ENCODE measurements at regions not wholly inside any gene's neighbourhood (a gene's known extent, or its start where the extent isn't known, plus 50 kb on each side); places are given as distances from the start of the nearest gene placed in this dataset.

DNA sequence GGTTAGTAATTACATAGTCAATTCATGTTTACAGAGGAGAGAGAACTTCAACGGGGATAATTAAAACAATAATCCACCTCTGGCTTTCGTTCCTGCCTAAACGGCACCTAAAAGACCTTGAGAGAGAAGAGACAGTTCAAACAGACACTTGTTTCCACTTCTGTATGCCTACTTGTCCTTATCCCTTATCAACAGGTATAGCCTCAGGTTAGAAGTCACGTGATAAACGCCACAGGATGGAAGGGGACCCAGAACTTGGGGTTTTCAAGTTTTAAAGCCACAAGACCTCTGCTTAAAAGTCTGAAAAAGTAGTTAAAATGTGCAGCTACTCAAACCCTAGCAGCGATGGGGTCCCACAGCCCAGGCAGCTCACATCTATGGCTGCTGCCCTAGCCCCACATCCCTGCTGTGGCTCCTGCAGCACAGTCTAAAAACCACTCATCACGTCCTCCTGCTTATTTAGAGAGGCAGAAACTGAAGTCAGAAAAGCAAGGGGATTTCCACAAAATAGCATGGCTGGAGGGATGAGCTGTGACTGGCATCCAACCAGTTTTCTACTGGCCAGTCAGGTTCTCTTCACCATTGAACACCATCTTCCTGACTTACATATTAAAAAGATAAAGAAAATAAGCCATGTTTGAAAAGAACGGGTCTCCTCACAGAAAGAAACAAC lies 51.2 kb upstream of the SEC16B start:
- in situ Hi-C loops (cut with MboI; ENCODE audit: low sequenced_read_pairs): no loop called here

DNA sequence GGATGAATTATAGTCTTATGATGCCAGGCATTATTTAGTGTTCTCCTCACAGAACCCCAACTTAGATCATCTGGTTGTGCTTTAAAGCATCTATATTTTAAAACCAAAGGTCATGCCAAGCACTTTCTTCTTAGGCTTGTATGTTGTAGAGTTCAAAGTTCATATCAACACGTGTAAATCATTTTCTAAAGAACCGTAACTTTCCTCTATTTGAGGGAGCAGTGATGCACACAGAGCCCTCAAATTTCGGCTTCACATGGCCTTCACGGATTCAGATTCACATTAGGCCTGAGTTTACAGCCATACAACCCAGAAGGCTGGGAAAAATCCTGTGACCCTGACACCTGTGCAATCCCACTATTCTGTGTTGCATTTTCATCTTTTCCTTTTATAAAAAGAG lies 52.1 kb upstream of the SEC16B start:
- in situ Hi-C loops (cut with MboI; ENCODE audit: low sequenced_read_pairs): no loop called here

DNA sequence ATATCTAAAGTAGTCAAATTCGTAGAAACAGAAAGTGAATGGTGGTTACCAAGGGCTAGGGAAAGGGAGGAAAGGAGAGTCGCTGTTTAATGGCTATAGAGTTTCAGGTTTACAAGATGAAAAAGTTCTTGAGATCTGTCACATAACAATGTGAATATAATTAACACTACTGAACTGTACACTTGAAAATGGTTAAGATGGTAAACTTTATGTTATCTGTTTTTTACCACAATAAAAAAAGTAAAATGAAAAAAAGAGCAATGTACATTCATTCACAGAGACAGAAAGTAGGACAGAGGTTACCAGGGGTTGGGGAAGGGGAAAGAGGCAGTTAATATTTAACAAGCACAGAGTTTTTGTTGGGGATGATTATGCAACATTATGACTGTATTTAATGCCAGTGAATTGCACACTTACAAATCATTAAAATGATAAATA lies 53.3 kb upstream of the SEC16B start:
- in situ Hi-C loops (cut with MboI; ENCODE audit: low sequenced_read_pairs): no loop called here

DNA sequence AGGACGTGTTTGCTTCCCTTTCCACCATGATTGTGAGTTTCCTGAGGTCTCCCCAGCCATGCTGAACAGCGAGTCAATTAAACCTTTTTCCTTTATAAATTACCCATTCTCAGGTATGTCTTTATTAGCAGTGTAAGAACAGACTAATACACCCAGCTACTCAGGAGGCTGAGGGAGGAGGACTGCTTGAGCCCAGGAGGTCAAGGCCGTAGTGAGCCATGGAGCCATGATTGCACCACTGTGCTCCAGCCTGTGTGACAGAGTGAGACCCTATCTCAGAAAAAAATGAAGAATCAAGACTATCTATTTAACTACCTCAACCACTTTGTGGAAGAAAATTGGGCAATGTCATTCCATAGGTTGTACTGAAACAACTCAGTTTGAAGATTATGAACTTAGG lies 54.6 kb upstream of the SEC16B start:
- in situ Hi-C loops (cut with MboI; ENCODE audit: low sequenced_read_pairs): no loop called here

DNA sequence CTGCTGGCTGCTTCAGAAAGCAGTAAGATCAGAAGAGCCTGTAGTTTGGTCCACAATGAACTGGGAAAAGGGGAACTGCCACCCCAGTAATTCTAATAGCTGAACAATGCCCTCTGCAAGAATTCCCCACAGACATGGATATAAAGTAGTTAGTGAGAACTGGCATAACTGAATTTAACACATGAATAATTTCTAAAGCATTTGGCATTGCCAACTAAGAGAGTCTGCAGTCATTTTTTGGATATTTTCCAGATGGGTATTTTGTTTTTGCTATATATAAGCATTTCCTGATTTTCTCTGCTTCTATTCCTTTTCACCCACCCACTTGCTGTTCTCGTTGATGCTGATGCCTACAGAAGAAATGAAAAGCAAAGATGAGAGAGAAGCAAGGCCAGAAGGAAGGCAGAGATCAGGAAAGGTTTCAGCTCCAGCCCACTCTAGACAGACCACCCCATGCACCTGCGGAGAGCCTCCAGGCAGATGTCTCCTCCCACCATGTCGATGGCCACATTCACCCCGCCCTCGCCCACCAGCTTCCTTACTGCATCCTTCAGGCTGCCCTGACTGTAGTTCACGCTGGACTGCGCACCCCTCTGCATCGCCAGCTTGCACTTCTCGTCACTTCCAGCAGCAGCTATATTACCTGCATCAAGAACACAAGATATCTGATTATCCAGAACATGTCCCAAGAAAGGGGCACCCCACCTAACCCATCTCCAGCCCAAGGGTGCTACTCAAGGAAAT lies 55.9 kb upstream of the SEC16B start:
- in situ Hi-C loops (cut with MboI; ENCODE audit: low sequenced_read_pairs): loop anchor here (25.0 kb wide), 1 partner anchor 487 kb away; the partner anchor contains the start of gene TEX35

DNA sequence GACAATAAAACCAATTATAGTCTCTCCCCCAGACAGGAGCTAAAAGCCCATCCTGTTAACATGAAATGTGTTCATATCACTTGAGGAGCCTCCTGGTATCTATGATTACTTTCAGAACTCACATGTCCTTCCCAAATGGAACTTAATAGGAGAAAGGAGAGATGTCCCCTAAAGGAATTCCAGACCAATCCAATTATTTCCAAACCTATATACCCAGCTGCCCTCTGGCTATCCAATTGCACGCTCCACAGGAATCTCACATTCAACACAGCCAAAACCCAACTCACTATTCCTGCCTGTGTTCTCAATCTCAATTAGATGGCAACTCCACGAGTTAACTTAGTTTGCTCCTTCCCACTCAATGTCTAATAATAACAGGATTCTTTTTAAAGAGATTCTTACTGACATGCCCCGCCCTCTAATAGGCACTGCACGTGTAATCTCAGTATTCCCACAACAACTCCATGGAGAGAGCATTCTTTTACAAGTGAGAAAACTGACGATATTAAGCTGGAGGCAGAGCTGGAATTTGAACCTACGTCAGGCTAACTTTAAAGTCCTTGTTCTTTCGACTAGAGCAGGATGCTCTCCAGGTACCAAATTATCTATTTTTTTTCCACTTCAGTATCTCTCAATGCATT lies 59.1 kb upstream of the SEC16B start:
- in situ Hi-C loops (cut with MboI; ENCODE audit: low sequenced_read_pairs): loop anchor here (25.0 kb wide), 1 partner anchor 483 kb away; the partner anchor contains the start of gene TEX35

DNA sequence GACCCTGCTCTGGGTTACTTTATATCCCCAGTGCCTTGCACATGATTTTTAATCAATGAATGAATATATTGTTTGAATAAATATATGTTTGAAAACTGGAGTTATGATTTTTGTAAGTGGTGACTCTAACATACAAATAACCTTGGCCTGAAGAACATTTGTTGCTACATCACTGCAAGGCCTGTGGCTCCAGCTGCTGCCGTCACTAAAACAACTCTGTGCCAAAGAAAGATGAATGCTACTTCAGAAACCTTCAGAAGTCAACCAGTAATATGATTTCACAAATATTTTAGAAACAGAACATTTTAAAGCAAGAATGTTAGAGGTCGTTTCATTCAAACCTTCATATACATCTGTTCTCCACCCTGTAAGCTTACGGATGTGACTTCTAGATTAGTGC lies 60.6 kb upstream of the SEC16B start:
- in situ Hi-C loops (cut with MboI; ENCODE audit: low sequenced_read_pairs): loop anchor here (25.0 kb wide), 1 partner anchor 482 kb away; the partner anchor contains the start of gene TEX35

DNA sequence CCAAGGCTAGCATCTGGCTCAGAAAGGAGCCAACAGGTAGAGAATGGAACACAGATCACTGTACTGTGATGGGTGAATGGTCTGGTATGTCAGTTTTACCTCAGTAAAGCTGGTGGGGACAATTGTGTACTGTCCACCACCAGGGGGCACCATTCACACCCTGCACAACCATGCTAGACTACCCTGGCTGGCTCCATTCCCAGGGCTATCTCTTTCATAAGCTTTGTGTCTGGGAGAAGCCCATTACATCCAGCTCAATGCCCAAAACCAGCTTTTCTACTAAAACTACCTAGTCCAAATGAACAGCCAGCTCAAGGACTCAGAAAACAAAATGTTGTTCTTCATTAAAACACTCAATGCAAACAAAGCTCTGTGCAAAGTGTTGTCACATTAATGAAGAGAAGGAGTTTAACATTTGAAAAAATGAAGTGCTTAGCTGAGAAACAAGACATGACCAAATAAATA lies 62.0 kb upstream of the RASAL2 start:
- in situ Hi-C loops (cut with MboI; ENCODE audit: low sequenced_read_pairs): loop anchor here (25.0 kb wide), 1 partner anchor 480 kb away; the partner anchor contains the start of gene TEX35

DNA sequence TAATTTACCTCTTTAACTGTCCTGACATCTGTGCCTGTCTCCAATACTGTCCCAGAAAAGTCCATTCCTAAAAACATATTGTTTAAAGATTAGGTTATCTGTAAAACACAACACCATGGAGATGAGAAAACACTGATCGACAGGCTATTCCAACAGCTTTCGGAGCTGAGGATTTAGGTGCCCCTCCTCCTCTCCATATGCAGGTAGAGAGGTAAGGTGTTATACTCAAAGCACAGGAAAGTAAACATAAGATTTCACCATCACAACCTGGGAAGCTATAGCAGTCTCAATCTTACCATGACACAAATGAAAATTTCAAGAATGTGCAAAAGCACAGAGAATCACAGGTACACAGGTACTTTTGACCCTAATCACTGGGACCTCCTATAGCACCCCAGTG lies 60.9 kb upstream of the RASAL2 start:
- in situ Hi-C loops (cut with MboI; ENCODE audit: low sequenced_read_pairs): loop anchor here (25.0 kb wide), 1 partner anchor 479 kb away; the partner anchor contains the start of gene TEX35

DNA sequence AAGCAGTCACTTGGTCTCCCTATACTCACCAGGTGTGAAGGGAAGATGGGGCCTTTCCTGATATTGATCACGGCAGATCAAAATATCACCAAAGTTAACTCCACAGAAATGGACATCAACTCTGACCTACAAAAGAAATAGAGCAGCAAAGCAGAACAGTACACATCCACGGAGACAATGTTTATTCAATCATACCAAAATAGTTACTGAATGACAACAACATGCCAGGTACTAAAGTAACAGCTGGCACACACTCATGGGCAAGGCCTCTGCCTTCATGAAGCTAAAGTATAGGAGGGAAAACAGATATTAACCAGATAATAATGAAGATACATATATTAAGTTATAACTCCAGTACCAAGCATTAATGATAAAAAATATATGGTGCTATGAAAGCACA lies 59.2 kb upstream of the RASAL2 start:
- in situ Hi-C loops (cut with MboI; ENCODE audit: low sequenced_read_pairs): loop anchor here (25.0 kb wide), 1 partner anchor 478 kb away; the partner anchor contains the start of gene TEX35

DNA sequence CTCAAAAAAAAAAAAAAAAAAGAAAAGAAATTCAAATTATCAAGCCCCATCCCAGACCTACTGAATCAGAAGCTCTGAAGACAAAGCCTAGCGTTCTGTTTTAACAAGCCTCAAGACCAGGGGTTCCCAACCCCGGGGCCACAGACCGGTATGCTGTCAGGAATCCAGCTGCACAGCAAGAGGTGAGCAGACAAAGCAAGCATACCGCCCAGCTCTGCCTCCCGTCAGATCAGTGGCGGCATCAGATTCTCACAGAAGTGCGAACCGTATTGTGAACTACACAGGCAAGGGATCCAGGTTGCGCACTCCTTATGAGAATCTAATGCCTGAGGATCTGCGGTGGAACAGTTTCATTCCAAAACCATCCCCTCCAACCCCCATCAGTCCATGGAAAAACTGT lies 57.8 kb upstream of the RASAL2 start:
- in situ Hi-C loops (cut with MboI; ENCODE audit: low sequenced_read_pairs): loop anchor here (25.0 kb wide), 1 partner anchor 476 kb away; the partner anchor contains the start of gene TEX35

DNA sequence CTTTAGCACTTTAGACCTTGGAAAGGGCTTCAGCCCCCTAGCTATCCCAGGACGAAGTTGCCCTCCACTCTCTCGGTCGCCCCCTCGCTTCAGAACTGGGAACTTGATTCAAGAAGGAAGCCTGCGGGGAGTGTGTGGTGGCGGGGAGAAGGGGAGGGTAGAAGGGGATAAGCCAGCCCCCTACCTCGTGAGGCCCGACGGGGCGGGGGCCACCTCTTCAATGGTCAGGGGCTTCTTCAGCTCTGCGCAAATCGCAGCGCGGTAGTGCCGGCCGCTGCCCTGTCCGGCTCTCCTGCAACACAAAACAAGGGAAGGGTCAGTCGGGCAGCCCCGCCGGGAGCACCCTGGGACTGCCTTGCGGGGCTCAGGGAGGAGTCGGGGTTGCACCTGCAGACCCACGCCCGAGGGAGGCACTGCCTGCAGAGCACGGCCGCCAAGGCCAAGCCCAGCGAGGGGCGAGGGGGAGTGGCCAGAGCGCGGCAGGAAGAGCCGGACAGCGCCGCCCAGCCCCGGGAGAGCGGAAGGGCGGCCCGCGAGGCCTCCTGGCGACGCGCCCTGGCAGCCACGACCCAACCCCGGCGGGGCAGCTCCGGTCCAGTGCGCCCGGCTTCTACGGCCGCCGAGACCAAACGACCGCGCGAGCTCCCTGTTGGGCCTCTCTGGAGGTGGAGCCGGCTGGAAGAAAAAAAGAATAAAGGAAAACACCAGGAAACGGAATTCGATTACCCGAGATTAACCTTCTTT lies 56.2 kb upstream of the RASAL2 start:
- in situ Hi-C loops (cut with MboI; ENCODE audit: low sequenced_read_pairs): loop anchor here (25.0 kb wide), 1 partner anchor 475 kb away; the partner anchor contains the start of gene TEX35

DNA sequence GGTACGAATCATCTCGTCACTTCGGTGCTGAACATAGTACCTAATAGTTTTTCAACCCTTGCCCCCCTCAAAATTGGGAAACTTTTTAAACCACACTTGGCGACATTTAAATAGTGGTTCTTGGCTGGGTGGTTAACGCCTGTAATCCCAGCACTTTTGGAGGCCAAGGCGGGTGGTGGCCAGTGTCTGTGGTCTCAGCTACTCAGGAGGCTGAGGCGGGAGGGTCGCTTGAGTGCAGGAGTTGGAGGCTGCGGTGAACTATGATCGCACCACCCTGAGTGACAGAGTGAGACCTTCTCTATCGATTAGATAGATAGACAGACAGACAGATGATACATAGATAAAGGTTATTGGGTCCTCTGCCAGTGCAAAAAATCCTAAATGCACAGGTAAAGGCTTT lies 55.5 kb upstream of the RASAL2 start:
- in situ Hi-C loops (cut with MboI; ENCODE audit: low sequenced_read_pairs): loop anchor here (25.0 kb wide), 1 partner anchor 474 kb away; the partner anchor contains the start of gene TEX35

DNA sequence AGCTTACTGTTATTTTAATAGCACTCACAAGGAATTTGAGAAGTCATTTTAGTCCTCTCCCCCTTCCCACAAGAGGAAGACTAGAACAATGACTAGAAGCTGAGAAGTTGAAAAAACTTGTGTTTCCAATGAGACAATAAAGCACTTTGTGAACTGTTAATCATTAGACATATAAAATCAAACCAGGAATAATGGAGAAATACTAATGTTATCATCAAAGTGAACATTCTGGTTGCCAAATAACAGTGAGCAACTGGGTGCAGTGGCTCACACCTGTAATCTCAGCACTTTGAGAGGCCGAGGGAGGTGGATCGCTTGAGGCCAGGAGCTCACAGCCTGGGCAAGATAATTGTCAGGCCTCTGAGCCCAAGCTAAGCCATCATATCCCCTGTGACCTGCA lies 54.0 kb upstream of the RASAL2 start:
- in situ Hi-C loops (cut with MboI; ENCODE audit: low sequenced_read_pairs): loop anchor here (25.0 kb wide), 1 partner anchor 472 kb away; the partner anchor contains the start of gene TEX35

DNA sequence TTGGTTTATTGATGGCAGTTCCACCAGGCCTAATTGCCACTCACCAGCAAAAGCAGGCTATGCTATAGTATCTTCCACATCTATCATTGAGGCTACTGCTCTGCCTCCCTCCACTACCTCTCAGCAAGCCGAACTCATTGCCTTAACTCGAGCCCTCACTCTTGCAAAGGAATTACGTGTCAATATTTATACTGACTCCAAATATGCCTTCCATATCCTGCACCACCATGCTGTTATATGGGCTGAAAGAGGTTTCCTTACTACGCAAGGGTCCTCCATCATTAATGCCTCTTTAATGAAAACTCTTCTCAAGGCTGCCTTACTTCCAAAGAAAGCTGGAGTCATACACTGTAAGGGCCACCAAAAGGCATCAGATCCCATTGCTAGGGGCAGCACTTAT lies 50.0 kb upstream of the RASAL2 start:
- in situ Hi-C loops (cut with MboI; ENCODE audit: low sequenced_read_pairs): loop anchor here (25.0 kb wide), 1 partner anchor 468 kb away; the partner anchor contains the start of gene TEX35

Measured in HL-60/S4 (cell line).